22Rv1 (cell line): ENCODE measurements at regions not wholly inside any gene's neighbourhood (a gene's known extent, or its start where the extent isn't known, plus 50 kb on each side); places are given as distances from the start of the nearest gene placed in this dataset.

Experiments
- CTCF ChIP-seq: fragments of 450-650 bp; IDR thresholded peaks from 2 replicates; pipeline ENCODE4 v1.5.1; 2017; ENCODE audit warnings: mild to moderate bottlenecking
- ZFX ChIP-seq: fragments of 450-650 bp; IDR thresholded peaks from 2 replicates; pipeline ENCODE4 v1.6.1; 2017; ENCODE audit warnings: antibody characterized with exemption, borderline replicate concordance

- no peak for TF ChIP-seq CTCF
- no peak for TF ChIP-seq ZFX
These were observed 461.1 kb downstream of the PTPRU start for GRCh38 chr1:29697391-29697780.
